Gastrocnemius medialis (tissue), 4 donors: ENCODE measurements at regions not wholly inside any gene's neighbourhood (a gene's known extent, or its start where the extent isn't known, plus 50 kb on each side); places are given as distances from the start of the nearest gene placed in this dataset.

Experiments
- POLR2A ChIP-seq, 2 donors: fragments of 450-650 bp; IDR thresholded peaks; one replicate each; pipeline ENCODE4 v1.6.1; 2017; ENCODE audit warnings: antibody characterized with exemption in 2 of 2, mild to moderate bottlenecking in 2 of 2, moderate library complexity in 2 of 2
- TF ChIP-seq, protein P1 (sequence below), 5 experiments: fragments of 450-650 bp in 3 of 5; fragments of 200-600 bp in 2 of 5; sonication (generic) in 2 of 5; IDR thresholded peaks in 4 of 5; conservative IDR thresholded peaks in 1 of 5; 1 replicate in 4 of 5; 2 replicates in 1 of 5; pipeline ENCODE4 v1.5.1; 2016 to 2019; ENCODE audit warnings: antibody characterized with exemption in 5 of 5, mild to moderate bottlenecking in 3 of 5, moderate library complexity in 3 of 5

DNA sequence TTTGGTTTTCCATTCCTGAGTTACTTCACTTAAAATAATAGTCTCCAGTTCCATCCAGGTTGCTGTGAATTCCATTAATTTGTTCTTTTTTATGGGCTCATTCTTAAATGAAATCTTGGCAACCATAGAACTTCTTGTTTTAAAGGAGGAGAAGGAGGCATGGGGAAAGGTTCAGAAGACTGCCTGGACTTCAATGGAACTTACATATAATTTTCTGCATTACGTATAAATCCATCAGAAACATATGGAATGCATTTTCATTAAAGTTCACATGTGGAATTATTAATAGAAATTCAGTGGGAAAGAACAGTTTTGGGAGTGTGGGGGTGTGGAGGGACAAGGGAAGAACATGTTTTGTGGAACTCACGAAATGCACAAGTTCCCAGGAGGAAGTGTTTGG, 176.6 kb upstream of the PRKCQ start:
- TF ChIP-seq, protein P1, sequence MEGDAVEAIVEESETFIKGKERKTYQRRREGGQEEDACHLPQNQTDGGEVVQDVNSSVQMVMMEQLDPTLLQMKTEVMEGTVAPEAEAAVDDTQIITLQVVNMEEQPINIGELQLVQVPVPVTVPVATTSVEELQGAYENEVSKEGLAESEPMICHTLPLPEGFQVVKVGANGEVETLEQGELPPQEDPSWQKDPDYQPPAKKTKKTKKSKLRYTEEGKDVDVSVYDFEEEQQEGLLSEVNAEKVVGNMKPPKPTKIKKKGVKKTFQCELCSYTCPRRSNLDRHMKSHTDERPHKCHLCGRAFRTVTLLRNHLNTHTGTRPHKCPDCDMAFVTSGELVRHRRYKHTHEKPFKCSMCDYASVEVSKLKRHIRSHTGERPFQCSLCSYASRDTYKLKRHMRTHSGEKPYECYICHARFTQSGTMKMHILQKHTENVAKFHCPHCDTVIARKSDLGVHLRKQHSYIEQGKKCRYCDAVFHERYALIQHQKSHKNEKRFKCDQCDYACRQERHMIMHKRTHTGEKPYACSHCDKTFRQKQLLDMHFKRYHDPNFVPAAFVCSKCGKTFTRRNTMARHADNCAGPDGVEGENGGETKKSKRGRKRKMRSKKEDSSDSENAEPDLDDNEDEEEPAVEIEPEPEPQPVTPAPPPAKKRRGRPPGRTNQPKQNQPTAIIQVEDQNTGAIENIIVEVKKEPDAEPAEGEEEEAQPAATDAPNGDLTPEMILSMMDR (IDR thresholded peaks at IDR 0.05 in 4 of 5, conservative IDR thresholded peaks at IDR 0.05 in 1 of 5), result no peak
- no peak for TF ChIP-seq POLR2A (IDR thresholded peaks at IDR 0.05)
